WTC11 (cell line): ENCODE measurements at regions not wholly inside any gene's neighbourhood (a gene's known extent, or its start where the extent isn't known, plus 50 kb on each side); places are given as distances from the start of the nearest gene placed in this dataset.

Source experiments
- ATAC-seq: fragments of 200-7000 bp; cut with Tn5 transposase; 2 replicates; pipeline ENCODE4 v1.10.0; 2021; ENCODE audit warnings: mild to moderate bottlenecking, moderate library complexity
- CTCF ChIA-PET: fragments of 300-600 bp; sonication (Branson Sonifier 250); formaldehyde crosslinking; loops from one replicate; lab custom pipeline; 2021; ENCODE audit warnings: antibody characterized with exemption; lab: Charles Lee
- POLR2A ChIA-PET: fragments of 350-600 bp; sonication (Branson Sonifier 250); formaldehyde crosslinking; loops from one replicate; lab custom pipeline; 2021; ENCODE audit warnings: antibody characterized with exemption; lab: Charles Lee
- DNase-seq: peaks from one replicate; pipeline ENCODE4 v3.0.0; 2021; ENCODE audit warnings: low spot score
- H3K27ac Mint-ChIP-seq: 2 replicates; pipeline ENCODE4 v1.8.0; 2021; ENCODE audit warnings: mixed read lengths
- H3K27me3 Mint-ChIP-seq: 2 replicates; pipeline ENCODE4 v1.8.0; 2021; ENCODE audit warnings: low read depth, mild to moderate bottlenecking, moderate library complexity, mixed read lengths
- H3K36me3 Mint-ChIP-seq: 2 replicates; pipeline ENCODE4 v1.8.0; 2021; ENCODE audit warnings: mixed read lengths
- H3K4me1 Mint-ChIP-seq: 2 replicates; pipeline ENCODE4 v1.8.0; 2022; ENCODE audit warnings: mixed read lengths
- H3K4me3 Mint-ChIP-seq: 2 replicates; pipeline ENCODE4 v1.8.0; 2021; ENCODE audit warnings: mild to moderate bottlenecking, moderate library complexity, mixed read lengths
- H3K9me3 Mint-ChIP-seq: 2 replicates; pipeline ENCODE4 v1.8.0; 2021; ENCODE audit warnings: mixed read lengths
- AFF4 ChIP-seq: sonication (generic); formaldehyde crosslinking; IDR thresholded peaks from 2 replicates; pipeline ENCODE4 v1.8.1; 2023; ENCODE audit warnings: mild to moderate bottlenecking, missing genetic modification reagents, borderline replicate concordance
- AR ChIP-seq: fragments of 250-450 bp; sonication (Bioruptor Pico); IDR thresholded peaks from 2 replicates; pipeline ENCODE4 v1.9.0; 2021; ENCODE audit warnings: mild to moderate bottlenecking
- ATF1 ChIP-seq: sonication (generic); formaldehyde crosslinking; IDR thresholded peaks from 2 replicates; pipeline ENCODE4 v1.8.1; 2023; ENCODE audit warnings: mild to moderate bottlenecking, moderate library complexity, missing genetic modification reagents
- ATF2 ChIP-seq: sonication (generic); formaldehyde crosslinking; IDR thresholded peaks from 2 replicates; pipeline ENCODE4 v1.8.1; 2022; ENCODE audit warnings: low read depth, missing genetic modification reagents, borderline replicate concordance
- CBFB ChIP-seq: sonication (generic); formaldehyde crosslinking; IDR thresholded peaks from 2 replicates; pipeline ENCODE4 v1.8.1; 2022; ENCODE audit warnings: mild to moderate bottlenecking, low read depth, missing genetic modification reagents
- CREB1 ChIP-seq: sonication (generic); formaldehyde crosslinking; IDR thresholded peaks from 2 replicates; pipeline ENCODE4 v1.8.0; 2023; ENCODE audit warnings: mild to moderate bottlenecking, missing genetic modification reagents
- HMGXB4 ChIP-seq: sonication (generic); formaldehyde crosslinking; IDR thresholded peaks from 2 replicates; pipeline ENCODE4 v1.8.1; 2023; ENCODE audit warnings: mild to moderate bottlenecking, moderate library complexity, missing genetic modification reagents
- IRF1 ChIP-seq: sonication (generic); formaldehyde crosslinking; IDR thresholded peaks from 2 replicates; pipeline ENCODE4 v1.8.0; 2023; ENCODE audit warnings: missing genetic modification reagents
- JAZF1 ChIP-seq: fragments of 250-450 bp; sonication (Bioruptor Pico); IDR thresholded peaks from 2 replicates; pipeline ENCODE4 v1.9.0; 2021; ENCODE audit warnings: moderate library complexity, mild to moderate bottlenecking, inconsistent platforms
- MLX ChIP-seq: sonication (generic); formaldehyde crosslinking; IDR thresholded peaks from 2 replicates; pipeline ENCODE4 v1.8.1; 2023; ENCODE audit warnings: mild to moderate bottlenecking, missing genetic modification reagents, moderate library complexity
- NR2C2 ChIP-seq: sonication (generic); formaldehyde crosslinking; IDR thresholded peaks from 2 replicates; pipeline ENCODE4 v1.8.0; 2022; ENCODE audit warnings: mild to moderate bottlenecking, missing genetic modification reagents
- OVOL2 ChIP-seq: fragments of 250-450 bp; sonication (Bioruptor Pico); IDR thresholded peaks from 2 replicates; pipeline ENCODE4 v1.9.0; 2021; ENCODE audit warnings: mild to moderate bottlenecking, borderline replicate concordance
- RORB ChIP-seq: fragments of 250-450 bp; sonication (Bioruptor Pico); IDR thresholded peaks from 2 replicates; pipeline ENCODE4 v1.9.0; 2021; ENCODE audit warnings: mild to moderate bottlenecking
- SOX15 ChIP-seq: fragments of 250-450 bp; sonication (Bioruptor Pico); IDR thresholded peaks from 2 replicates; pipeline ENCODE4 v1.9.0; 2021; ENCODE audit warnings: mild to moderate bottlenecking
- TEAD1 ChIP-seq: sonication (generic); formaldehyde crosslinking; IDR thresholded peaks from 2 replicates; pipeline ENCODE4 v1.8.0; 2022; ENCODE audit warnings: mild to moderate bottlenecking, missing genetic modification reagents
- TP53 ChIP-seq: sonication (generic); formaldehyde crosslinking; IDR thresholded peaks from 2 replicates; pipeline ENCODE4 v1.8.1; 2023; ENCODE audit warnings: mild to moderate bottlenecking, missing genetic modification reagents
- ZNF281 ChIP-seq: sonication (generic); formaldehyde crosslinking; IDR thresholded peaks from 2 replicates; pipeline ENCODE4 v1.8.0; 2023; ENCODE audit warnings: mild to moderate bottlenecking, missing genetic modification reagents
- ZNF423 ChIP-seq: fragments of 250-450 bp; sonication (Bioruptor Pico); IDR thresholded peaks from 2 replicates; pipeline ENCODE4 v2.1.2; 2022; ENCODE audit warnings: mild to moderate bottlenecking, moderate library complexity
- ZNF671 ChIP-seq: fragments of 250-450 bp; sonication (Bioruptor Pico); IDR thresholded peaks from 2 replicates; pipeline ENCODE4 v1.8.0; 2021; ENCODE audit warnings: mild to moderate bottlenecking

GRCh38 chr10:21053953-21054690, 157.0 kb upstream of the NEBL start:
- no peak for ATAC-seq
- CTCF ChIA-PET, result no interaction called here
- H3K36me3 Mint-ChIP-seq, result peaks cover 7% of the 10 kb centered on the region

GRCh38 chr10:21052709-21053104, 155.6 kb upstream of the NEBL start:
- 0 out of 2 replicates have a peak, but pooled peaks cover 5% of the 10 kb centered on the region for H3K36me3 Mint-ChIP-seq
- peaks cover 5% of the 10 kb centered on the region; the same call in 1 of the 2 replicates for H3K4me1 Mint-ChIP-seq
- no peak overlapping the region for H3K27ac Mint-ChIP-seq
- no peak for ATAC-seq
- DNase-seq, result no peak
- peaks cover 16% of the 10 kb centered on the region for H3K9me3 Mint-ChIP-seq
- H3K4me3 Mint-ChIP-seq, result no peak overlapping the region
- no peaks in the 10 kb centered on the region; the same call in 1 of the 2 replicates for H3K27me3 Mint-ChIP-seq
- CTCF ChIA-PET, result no interaction called here
- POLR2A ChIA-PET, result no interaction called here
- TF ChIP-seq ZNF423 (CRISPR knock-in tag) (no peak), CREB1 (CRISPR knock-in tag) (no peak), HMGXB4 (CRISPR knock-in tag) (no peak), CBFB (CRISPR knock-in tag) (no peak), ZNF671 (CRISPR knock-in tag) (no peak), AR (no peak), AFF4 (CRISPR knock-in tag) (no peak), ATF2 (CRISPR knock-in tag) (no peak), ZNF281 (no peak), TEAD1 (no peak), JAZF1 (CRISPR knock-in tag) (no peak), ATF1 (CRISPR knock-in tag) (no peak), TP53 (no peak)

More at GRCh38 chr10:21053953-21054690, 157.0 kb upstream of the NEBL start:
- H3K27ac Mint-ChIP-seq, result no peak overlapping the region
- TF ChIP-seq IRF1 (CRISPR knock-in tag) (no peak), NR2C2 (CRISPR knock-in tag) (no peak), OVOL2 (CRISPR knock-in tag) (no peak), ATF1 (CRISPR knock-in tag) (no peak), SOX15 (CRISPR knock-in tag) (no peak), MLX (CRISPR knock-in tag) (no peak), RORB (CRISPR knock-in tag) (no peak)
- no peaks in the 10 kb centered on the region; the same call in 1 of the 2 replicates for H3K27me3 Mint-ChIP-seq
- H3K9me3 Mint-ChIP-seq, result peaks cover 19% of the 10 kb centered on the region
- no peaks in the 10 kb centered on the region for H3K4me1 Mint-ChIP-seq
- POLR2A ChIA-PET, result no interaction called here
- no peak for DNase-seq
- H3K4me3 Mint-ChIP-seq, result no peak overlapping the region
